WTC11 (cell line): ENCODE measurements at regions not wholly inside any gene's neighbourhood (a gene's known extent, or its start where the extent isn't known, plus 50 kb on each side); places are given as distances from the start of the nearest gene placed in this dataset.

Experiments used
- ATAC-seq: fragments of 200-7000 bp; cut with Tn5 transposase; 2 replicates; pipeline ENCODE4 v1.10.0; 2021; ENCODE audit warnings: mild to moderate bottlenecking, moderate library complexity
- CTCF ChIA-PET: fragments of 300-600 bp; sonication (Branson Sonifier 250); formaldehyde crosslinking; loops from one replicate; lab custom pipeline; 2021; ENCODE audit warnings: antibody characterized with exemption; lab: Charles Lee
- POLR2A ChIA-PET: fragments of 350-600 bp; sonication (Branson Sonifier 250); formaldehyde crosslinking; loops from one replicate; lab custom pipeline; 2021; ENCODE audit warnings: antibody characterized with exemption; lab: Charles Lee
- DNase-seq: peaks from one replicate; pipeline ENCODE4 v3.0.0; 2021; ENCODE audit warnings: low spot score
- H3K27ac Mint-ChIP-seq: 2 replicates; pipeline ENCODE4 v1.8.0; 2021; ENCODE audit warnings: mixed read lengths
- H3K27me3 Mint-ChIP-seq: 2 replicates; pipeline ENCODE4 v1.8.0; 2021; ENCODE audit warnings: low read depth, mild to moderate bottlenecking, moderate library complexity, mixed read lengths
- H3K36me3 Mint-ChIP-seq: 2 replicates; pipeline ENCODE4 v1.8.0; 2021; ENCODE audit warnings: mixed read lengths
- H3K4me1 Mint-ChIP-seq: 2 replicates; pipeline ENCODE4 v1.8.0; 2022; ENCODE audit warnings: mixed read lengths
- H3K4me3 Mint-ChIP-seq: 2 replicates; pipeline ENCODE4 v1.8.0; 2021; ENCODE audit warnings: mild to moderate bottlenecking, moderate library complexity, mixed read lengths
- H3K9me3 Mint-ChIP-seq: 2 replicates; pipeline ENCODE4 v1.8.0; 2021; ENCODE audit warnings: mixed read lengths
- AR ChIP-seq: fragments of 250-450 bp; sonication (Bioruptor Pico); IDR thresholded peaks from 2 replicates; pipeline ENCODE4 v1.9.0; 2021; ENCODE audit warnings: mild to moderate bottlenecking
- ARID4B ChIP-seq: sonication (generic); formaldehyde crosslinking; IDR thresholded peaks from 2 replicates; pipeline ENCODE4 v1.8.0; 2023; ENCODE audit warnings: missing genetic modification reagents, mild to moderate bottlenecking, borderline replicate concordance
- ATF2 ChIP-seq: sonication (generic); formaldehyde crosslinking; IDR thresholded peaks from 2 replicates; pipeline ENCODE4 v1.8.1; 2022; ENCODE audit warnings: low read depth, missing genetic modification reagents, borderline replicate concordance
- E2F5 ChIP-seq: sonication (generic); formaldehyde crosslinking; IDR thresholded peaks from 2 replicates; pipeline ENCODE4 v1.8.1; 2022; ENCODE audit warnings: mild to moderate bottlenecking, moderate library complexity, missing genetic modification reagents
- ELF4 ChIP-seq: sonication (generic); formaldehyde crosslinking; IDR thresholded peaks from 2 replicates; pipeline ENCODE4 v1.8.1; 2022; ENCODE audit warnings: low read depth, mild to moderate bottlenecking, moderate library complexity, missing genetic modification reagents
- FOXK1 ChIP-seq: sonication (generic); formaldehyde crosslinking; IDR thresholded peaks from 2 replicates; pipeline ENCODE4 v1.8.0; 2022; ENCODE audit warnings: mild to moderate bottlenecking, moderate library complexity, missing genetic modification reagents
- FOXP4 ChIP-seq: sonication (generic); formaldehyde crosslinking; IDR thresholded peaks from 2 replicates; pipeline ENCODE4 v1.8.0; 2022; ENCODE audit warnings: mild to moderate bottlenecking, missing genetic modification reagents
- MLX ChIP-seq: sonication (generic); formaldehyde crosslinking; IDR thresholded peaks from 2 replicates; pipeline ENCODE4 v1.8.1; 2023; ENCODE audit warnings: mild to moderate bottlenecking, missing genetic modification reagents, moderate library complexity
- OVOL2 ChIP-seq: fragments of 250-450 bp; sonication (Bioruptor Pico); IDR thresholded peaks from 2 replicates; pipeline ENCODE4 v1.9.0; 2021; ENCODE audit warnings: mild to moderate bottlenecking, borderline replicate concordance
- RELA ChIP-seq: sonication (generic); formaldehyde crosslinking; IDR thresholded peaks from 2 replicates; pipeline ENCODE4 v1.8.1; 2022; ENCODE audit warnings: missing genetic modification reagents, mild to moderate bottlenecking, borderline replicate concordance
- SMAD4 ChIP-seq: sonication (generic); formaldehyde crosslinking; IDR thresholded peaks from 2 replicates; pipeline ENCODE4 v1.8.0; 2022; ENCODE audit warnings: mild to moderate bottlenecking, missing genetic modification reagents
- TEAD4 ChIP-seq: sonication (generic); formaldehyde crosslinking; IDR thresholded peaks from 2 replicates; pipeline ENCODE4 v1.8.0; 2022; ENCODE audit warnings: mild to moderate bottlenecking, missing genetic modification reagents
- ZMAT4 ChIP-seq: fragments of 250-450 bp; sonication (Bioruptor Pico); IDR thresholded peaks from 2 replicates; pipeline ENCODE4 v1.9.0; 2021; ENCODE audit warnings: mild to moderate bottlenecking
- ZNF219 ChIP-seq: sonication (generic); formaldehyde crosslinking; IDR thresholded peaks from 2 replicates; pipeline ENCODE4 v1.8.0; 2023; ENCODE audit warnings: missing genetic modification reagents, mild to moderate bottlenecking, borderline replicate concordance

GRCh38 chrX:131634900-131635299, 91.0 kb downstream of the OR13H1 start:
- ATAC-seq = no peak
- TF ChIP-seq SMAD4 (CRISPR knock-in tag) (no peak), MLX (CRISPR knock-in tag) (no peak), OVOL2 (CRISPR knock-in tag) (no peak), AR (CRISPR knock-in tag) (no peak)
- peaks cover 11% of the 10 kb centered on the region for H3K27me3 Mint-ChIP-seq
- no peaks in the 10 kb centered on the region for H3K36me3 Mint-ChIP-seq
- no peak overlapping the region for H3K4me3 Mint-ChIP-seq
- no peak for DNase-seq
- no peaks in the 10 kb centered on the region for H3K4me1 Mint-ChIP-seq
- H3K27ac Mint-ChIP-seq = no peak overlapping the region
- CTCF ChIA-PET = no interaction called here
- POLR2A ChIA-PET = no interaction called here
- H3K9me3 Mint-ChIP-seq = no peaks in the 10 kb centered on the region

GRCh38 chrX:131646106-131646505, 102.2 kb downstream of the OR13H1 start:
- Mint-ChIP-seq H3K27me3 (no peaks in the 10 kb centered on the region; the same call in 1 of the 2 replicates), H3K36me3 (no peaks in the 10 kb centered on the region), H3K9me3 (no peaks in the 10 kb centered on the region), H3K4me3 (no peak overlapping the region), H3K27ac (no peak overlapping the region), H3K4me1 (no peaks in the 10 kb centered on the region)
- no peak for DNase-seq
- CTCF ChIA-PET = no interaction called here
- TF ChIP-seq TEAD4 (CRISPR knock-in tag) = no peak
- TF ChIP-seq ATF2 = no peak
- no peak for TF ChIP-seq ZMAT4
- TF ChIP-seq ELF4 = no peak
- no peak for ATAC-seq
- POLR2A ChIA-PET = no interaction called here

- Mint-ChIP-seq H3K4me1 (no peaks in the 10 kb centered on the region), H3K36me3 (no peaks in the 10 kb centered on the region), H3K27me3 (peaks cover 3% of the 10 kb centered on the region; the same call in 1 of the 2 replicates), H3K9me3 (peaks cover 10% of the 10 kb centered on the region; the same call in 1 of the 2 replicates), H3K4me3 (no peak overlapping the region), H3K27ac (no peak overlapping the region)
- ATAC-seq (no peak), DNase-seq (no peak)
- ChIA-PET CTCF (no interaction called here), POLR2A (no interaction called here)
- TF ChIP-seq ZNF219 (CRISPR knock-in tag) (no peak), E2F5 (CRISPR knock-in tag) (no peak), FOXK1 (no peak), RELA (CRISPR knock-in tag) (no peak), ATF2 (no peak), FOXP4 (CRISPR knock-in tag) (no peak), ARID4B (CRISPR knock-in tag) (no peak)
Observed at GRCh38 chrX:131649741-131650140, 105.9 kb downstream of the OR13H1 start.
